ENCODE measurements at regions not wholly inside any gene's neighbourhood (a gene's known extent, or its start where the extent isn't known, plus 50 kb on each side); places are given as distances from the start of the nearest gene placed in this dataset.

DNA sequence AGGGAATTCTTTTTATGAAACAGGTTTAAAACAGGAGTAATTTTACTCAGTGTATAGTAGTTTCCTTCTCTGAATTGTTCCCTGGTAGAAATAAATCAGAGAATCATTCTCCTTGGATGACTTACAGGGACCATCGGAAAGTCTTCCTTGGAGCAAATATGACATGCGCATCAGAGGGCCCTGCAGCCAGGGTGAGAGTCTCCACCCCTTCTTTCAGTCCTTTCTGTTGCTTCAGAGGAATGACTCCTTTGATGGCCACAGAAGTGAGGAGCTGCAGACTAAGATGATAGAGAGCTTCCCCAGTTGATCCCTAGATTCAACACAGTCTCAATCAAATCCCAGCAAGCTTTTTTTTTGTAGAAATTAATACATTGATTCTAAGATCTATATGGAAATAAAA, 294.8 kb upstream of the UMPS start:
- no peak overlapping the region for H3K9ac ChIP-seq (ENCODE audit: low read length in 3 of 3)
- H3K27me3 ChIP-seq (ENCODE audit: control insufficient read depth, insufficient read depth, low read length), result no peaks in the 10 kb centered on the region
- TF ChIP-seq, protein P1, sequence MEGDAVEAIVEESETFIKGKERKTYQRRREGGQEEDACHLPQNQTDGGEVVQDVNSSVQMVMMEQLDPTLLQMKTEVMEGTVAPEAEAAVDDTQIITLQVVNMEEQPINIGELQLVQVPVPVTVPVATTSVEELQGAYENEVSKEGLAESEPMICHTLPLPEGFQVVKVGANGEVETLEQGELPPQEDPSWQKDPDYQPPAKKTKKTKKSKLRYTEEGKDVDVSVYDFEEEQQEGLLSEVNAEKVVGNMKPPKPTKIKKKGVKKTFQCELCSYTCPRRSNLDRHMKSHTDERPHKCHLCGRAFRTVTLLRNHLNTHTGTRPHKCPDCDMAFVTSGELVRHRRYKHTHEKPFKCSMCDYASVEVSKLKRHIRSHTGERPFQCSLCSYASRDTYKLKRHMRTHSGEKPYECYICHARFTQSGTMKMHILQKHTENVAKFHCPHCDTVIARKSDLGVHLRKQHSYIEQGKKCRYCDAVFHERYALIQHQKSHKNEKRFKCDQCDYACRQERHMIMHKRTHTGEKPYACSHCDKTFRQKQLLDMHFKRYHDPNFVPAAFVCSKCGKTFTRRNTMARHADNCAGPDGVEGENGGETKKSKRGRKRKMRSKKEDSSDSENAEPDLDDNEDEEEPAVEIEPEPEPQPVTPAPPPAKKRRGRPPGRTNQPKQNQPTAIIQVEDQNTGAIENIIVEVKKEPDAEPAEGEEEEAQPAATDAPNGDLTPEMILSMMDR (IDR thresholded peaks at IDR 0.05; ENCODE audit: borderline replicate concordance, extremely low read depth, insufficient read depth), result no peak
- peaks cover 0 to 2% (median 0%) of the 10 kb centered on the region in 3 donors for H3K36me3 ChIP-seq (ENCODE audit: control insufficient read depth in 2 of 3, insufficient read depth in 3 of 3, low read length in 3 of 3)
- no peaks in the 10 kb centered on the region for H3K9me3 ChIP-seq (ENCODE audit: control insufficient read depth in 2 of 3, insufficient read depth in 1 of 3, low read length in 3 of 3)
- intact Hi-C loops (cut with DNase I), result no loop called here
- H3K4me1 ChIP-seq (ENCODE audit: control insufficient read depth in 2 of 3, insufficient read depth in 2 of 3, low read depth in 1 of 3, low read length in 3 of 3), result no peaks in the 10 kb centered on the region
- no peak overlapping the region for H3K27ac ChIP-seq (ENCODE audit: low read depth in 2 of 2, low read length in 2 of 2)
- H3K4me3 ChIP-seq (ENCODE audit: low read length in 3 of 3), result no peak overlapping the region
- DNase-seq (no peak), FAIRE-seq (no peak)

DNA sequence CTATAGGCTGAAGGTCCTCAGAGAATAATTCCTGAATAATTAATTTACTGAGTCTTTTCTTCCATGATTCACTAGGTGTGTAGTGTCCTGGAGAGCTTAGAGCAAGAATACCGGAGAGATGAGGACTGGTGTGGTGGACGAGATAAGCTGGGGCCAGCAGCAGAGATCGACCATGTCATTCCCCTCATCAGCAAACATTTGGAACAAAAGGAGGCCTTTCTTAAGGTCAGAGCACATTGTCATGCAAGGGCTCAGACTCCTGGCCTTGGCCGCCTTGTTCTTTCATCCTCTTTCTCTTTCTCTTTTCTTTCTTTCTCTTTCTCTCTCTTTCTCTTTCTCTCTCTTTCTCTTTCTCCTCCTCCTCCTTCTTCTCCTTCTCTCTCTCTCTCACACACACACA, 291.4 kb upstream of the UMPS start:
- Histone ChIP-seq H3K4me1 (ENCODE audit: control insufficient read depth in 2 of 3, insufficient read depth in 2 of 3, low read depth in 1 of 3, low read length in 3 of 3) (no peaks in the 10 kb centered on the region), H3K27me3 (ENCODE audit: control insufficient read depth, insufficient read depth, low read length) (no peaks in the 10 kb centered on the region), H3K36me3 (ENCODE audit: control insufficient read depth in 2 of 3, insufficient read depth in 3 of 3, low read length in 3 of 3) (peaks cover 0 to 2% (median 0%) of the 10 kb centered on the region in 3 donors), H3K27ac (ENCODE audit: low read depth in 2 of 2, low read length in 2 of 2) (no peak overlapping the region), H3K4me3 (ENCODE audit: low read length in 3 of 3) (no peak overlapping the region), H3K9ac (ENCODE audit: low read length in 3 of 3) (no peak overlapping the region), H3K9me3 (ENCODE audit: control insufficient read depth in 2 of 3, insufficient read depth in 1 of 3, low read length in 3 of 3) (no peaks in the 10 kb centered on the region)
- intact Hi-C loops (cut with DNase I), result no loop called here
- TF ChIP-seq, protein P1 (IDR thresholded peaks at IDR 0.05; ENCODE audit: borderline replicate concordance, extremely low read depth, insufficient read depth), result no peak
- FAIRE-seq (no peak), DNase-seq (no peak)

DNA sequence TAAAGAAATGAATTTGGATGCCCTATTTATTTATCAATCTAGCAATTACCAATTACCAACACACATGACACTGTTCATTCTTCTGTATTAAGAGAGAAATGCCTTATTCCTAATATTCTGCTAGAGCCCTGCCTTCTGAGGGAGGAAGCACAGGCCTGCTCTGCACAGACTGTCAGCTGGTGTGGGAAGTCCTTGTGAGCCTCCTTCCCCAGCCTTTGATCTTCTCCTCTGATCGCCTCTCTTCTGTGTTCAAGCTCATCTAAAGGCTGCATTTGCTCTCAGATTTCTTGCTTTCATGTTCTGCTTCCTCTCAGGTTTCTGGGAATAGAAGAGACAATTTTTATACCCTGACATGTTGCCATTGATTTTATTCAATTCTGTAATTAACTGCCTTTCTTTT, 290.6 kb upstream of the UMPS start:
- FAIRE-seq (no peak), DNase-seq (peak in 1 of 5 donors; percentile 14)
- Histone ChIP-seq H3K4me1 (ENCODE audit: control insufficient read depth in 2 of 3, insufficient read depth in 2 of 3, low read depth in 1 of 3, low read length in 3 of 3) (no peaks in the 10 kb centered on the region), H3K27me3 (ENCODE audit: control insufficient read depth, insufficient read depth, low read length) (no peaks in the 10 kb centered on the region), H3K36me3 (ENCODE audit: control insufficient read depth in 2 of 3, insufficient read depth in 3 of 3, low read length in 3 of 3) (peaks cover 0 to 2% (median 0%) of the 10 kb centered on the region in 3 donors), H3K27ac (ENCODE audit: low read depth in 2 of 2, low read length in 2 of 2) (no peak overlapping the region), H3K9ac (ENCODE audit: low read length in 3 of 3) (no peak overlapping the region), H3K9me3 (ENCODE audit: control insufficient read depth in 2 of 3, insufficient read depth in 1 of 3, low read length in 3 of 3) (no peaks in the 10 kb centered on the region), H3K4me3 (ENCODE audit: low read length in 3 of 3) (no peak overlapping the region)
- intact Hi-C loops (cut with DNase I), result no loop called here
- TF ChIP-seq, protein P1 (IDR thresholded peaks at IDR 0.05; ENCODE audit: borderline replicate concordance, extremely low read depth, insufficient read depth), result no peak

DNA sequence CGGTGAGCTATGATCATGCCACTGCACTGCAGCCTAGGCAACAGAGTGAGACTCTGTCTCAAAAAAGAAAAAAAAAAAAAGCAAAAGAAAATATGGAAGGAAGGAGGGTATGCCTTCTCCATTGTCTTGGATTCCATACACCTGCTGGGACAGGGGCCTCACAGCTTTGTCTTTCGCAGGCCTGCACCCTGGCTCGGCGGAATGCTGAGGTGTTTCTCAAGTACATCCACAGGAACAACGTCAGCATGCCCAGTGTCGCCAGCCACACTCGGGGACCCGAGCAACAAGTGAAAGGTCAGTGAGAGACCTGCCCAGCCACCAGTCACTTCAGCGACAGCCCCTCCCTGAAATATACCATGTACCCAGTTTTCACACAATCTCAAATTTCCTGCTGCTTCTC, 288.5 kb upstream of the UMPS start:
- TF ChIP-seq, protein P1 (IDR thresholded peaks at IDR 0.05; ENCODE audit: borderline replicate concordance, extremely low read depth, insufficient read depth), result no peak
- Histone ChIP-seq H3K27ac (ENCODE audit: low read depth in 2 of 2, low read length in 2 of 2) (no peak overlapping the region), H3K27me3 (ENCODE audit: control insufficient read depth, insufficient read depth, low read length) (no peaks in the 10 kb centered on the region), H3K9ac (ENCODE audit: low read length in 3 of 3) (no peak overlapping the region), H3K9me3 (ENCODE audit: control insufficient read depth in 2 of 3, insufficient read depth in 1 of 3, low read length in 3 of 3) (no peaks in the 10 kb centered on the region), H3K36me3 (ENCODE audit: control insufficient read depth in 2 of 3, insufficient read depth in 3 of 3, low read length in 3 of 3) (peaks cover 0 to 2% (median 0%) of the 10 kb centered on the region in 3 donors), H3K4me3 (ENCODE audit: low read length in 3 of 3) (no peak overlapping the region), H3K4me1 (ENCODE audit: control insufficient read depth in 2 of 3, insufficient read depth in 2 of 3, low read depth in 1 of 3, low read length in 3 of 3) (no peaks in the 10 kb centered on the region)
- intact Hi-C loops (cut with DNase I), result no loop called here
- peak in 1 of 5 donors; percentile 57 for DNase-seq
- FAIRE-seq, result no peak
